ENCODE measurements at regions not wholly inside any gene's neighbourhood (a gene's known extent, or its start where the extent isn't known, plus 50 kb on each side); places are given as distances from the start of the nearest gene placed in this dataset.

GRCh38 chr3:28028554-28028953 is 212.9 kb upstream of the CMC1 start:
- BruUV-seq (replicated peaks) = no TSS peak
- DNase-seq (ENCODE audit: low read depth, low spot score) (no peak), ATAC-seq (no peak)
- Histone ChIP-seq H3K27me3 (ENCODE audit: control insufficient read depth, insufficient read depth, low read length) (no peaks in the 10 kb centered on the region), H3K4me1 (ENCODE audit: control insufficient read depth, insufficient read depth, low read length) (no peaks in the 10 kb centered on the region), H3K27ac (ENCODE audit: low read length) (no peak overlapping the region), H3K9me3 (ENCODE audit: control insufficient read depth, insufficient read depth, low read depth, low read length) (no peaks in the 10 kb centered on the region), H3K36me3 (ENCODE audit: control insufficient read depth, insufficient read depth, low read length) (no peaks in the 10 kb centered on the region), H3K4me3 (ENCODE audit: low read depth in 2 of 2, low read length in 2 of 2) (no peak overlapping the region)
- intact Hi-C loops (cut with micrococcal nuclease; ENCODE audit: unreplicated experiment) = no loop called here
- in situ Hi-C loops (cut with HindIII; ENCODE audit: low pct_unique_long_range_greater_than_20kb, low sequenced_read_pairs) = no loop called here
- POLR2A ChIA-PET = no interaction called here
- CTCF ChIA-PET = no interaction called here
- TF ChIP-seq CTCF (IDR thresholded peaks at IDR 0.05) (no peak), SIN3A (IDR thresholded peaks at IDR 0.05; ENCODE audit: borderline replicate concordance, insufficient read depth, low read depth, low read length) (no peak), POLR2AphosphoS5 (IDR thresholded peaks at IDR 0.05; ENCODE audit: low read depth, low read length) (no peak), REST (IDR thresholded peaks at IDR 0.05; ENCODE audit: insufficient read depth in 1 of 2, low read depth in 2 of 2, low read length in 1 of 2) (no peak), TCF7L2 (IDR thresholded peaks at IDR 0.05; ENCODE audit: low read depth, low read length) (no peak)

GRCh38 chr3:28033059-28033784 is 208.2 kb upstream of the CMC1 start:
- no TSS peak for BruUV-seq (replicated peaks)
- Histone ChIP-seq H3K36me3 (ENCODE audit: control insufficient read depth, insufficient read depth, low read length) (no peaks in the 10 kb centered on the region), H3K4me1 (ENCODE audit: control insufficient read depth, insufficient read depth, low read length) (no peaks in the 10 kb centered on the region), H3K9me3 (ENCODE audit: control insufficient read depth, insufficient read depth, low read depth, low read length) (no peaks in the 10 kb centered on the region), H3K27ac (ENCODE audit: low read length) (no peak overlapping the region), H3K27me3 (ENCODE audit: control insufficient read depth, insufficient read depth, low read length) (no peaks in the 10 kb centered on the region), H3K4me3 (ENCODE audit: low read depth in 2 of 2, low read length in 2 of 2) (no peak overlapping the region)
- in situ Hi-C loops (cut with HindIII; ENCODE audit: low pct_unique_long_range_greater_than_20kb, low sequenced_read_pairs) = no loop called here
- intact Hi-C loops (cut with micrococcal nuclease; ENCODE audit: unreplicated experiment) = no loop called here
- POLR2A ChIA-PET = no interaction called here
- ATAC-seq (no peak), DNase-seq (ENCODE audit: low read depth, low spot score) (no peak)
- CTCF ChIA-PET = no interaction called here
- no peak for TF ChIP-seq TCF7L2 (IDR thresholded peaks at IDR 0.05; ENCODE audit: low read depth, low read length)
- TF ChIP-seq REST (IDR thresholded peaks at IDR 0.05; ENCODE audit: insufficient read depth in 1 of 2, low read depth in 2 of 2, low read length in 1 of 2) = no peak
- TF ChIP-seq POLR2AphosphoS5 (IDR thresholded peaks at IDR 0.05; ENCODE audit: low read depth, low read length) = no peak
- TF ChIP-seq CTCF (IDR thresholded peaks at IDR 0.05) = no peak
- no peak for TF ChIP-seq SIN3A (IDR thresholded peaks at IDR 0.05; ENCODE audit: borderline replicate concordance, insufficient read depth, low read depth, low read length)
